Common myeloid progenitor, CD34-positive (primary cell): ENCODE measurements at regions not wholly inside any gene's neighbourhood (a gene's known extent, or its start where the extent isn't known, plus 50 kb on each side); places are given as distances from the start of the nearest gene placed in this dataset.

ENCODE experiments used
- CTCF ChIA-PET: fragments of 350-600 bp; sonication (Branson Sonifier 250); formaldehyde crosslinking; loops from one replicate; lab custom pipeline; 2021; ENCODE audit warnings: antibody characterized with exemption; lab: Charles Lee
- POLR2A ChIA-PET: fragments of 350-600 bp; sonication (Branson Sonifier 250); formaldehyde crosslinking; loops from one replicate; lab custom pipeline; 2021; ENCODE audit warnings: antibody characterized with exemption; lab: Charles Lee
- DNase-seq, 3 donors: peaks; one replicate each; pipeline versions ENCODE4 v3.0.0 to v3.0.0-alpha.2; 2013
- H3K27ac ChIP-seq, 2 experiments: 1 replicate in 1 of 2; 2 replicates in 1 of 2; pipeline ENCODE4 v1.7.0; 2013; ENCODE audit warnings: inconsistent platforms in 2 of 2, low read length in 2 of 2, mild to moderate bottlenecking in 2 of 2, low read depth in 1 of 2, moderate library complexity in 1 of 2; ENCODE audit not compliant: severe bottlenecking in 2 of 2, insufficient read depth in 1 of 2, poor library complexity in 1 of 2
- H3K27me3 ChIP-seq, 5 experiments: replicated peaks in 2 of 5; 1 replicate in 3 of 5; 2 replicates in 2 of 5; pipeline versions ENCODE4 v1.6.1 to v1.7.0; 2013; ENCODE audit warnings: low read length in 4 of 5, mild to moderate bottlenecking in 2 of 5, moderate library complexity in 2 of 5, inconsistent platforms in 1 of 5; ENCODE audit not compliant: insufficient read depth in 5 of 5, control insufficient read depth in 4 of 5
- H3K36me3 ChIP-seq, 4 experiments: 1 replicate in 2 of 4; 2 replicates in 2 of 4; pipeline versions ENCODE4 v1.6.1 to v1.7.0; 2013; ENCODE audit warnings: low read length in 3 of 4, control low read depth in 1 of 4, mild to moderate bottlenecking in 1 of 4; ENCODE audit not compliant: control insufficient read depth in 4 of 4, insufficient read depth in 4 of 4
- H3K4me1 ChIP-seq, 4 experiments: 1 replicate in 3 of 4; 2 replicates in 1 of 4; pipeline versions ENCODE4 v1.6.1 to v1.7.1; 2013; ENCODE audit warnings: low read length in 3 of 4, mild to moderate bottlenecking in 3 of 4, control low read depth in 1 of 4, inconsistent platforms in 1 of 4, moderate library complexity in 1 of 4; ENCODE audit not compliant: control insufficient read depth in 4 of 4, insufficient read depth in 4 of 4; ENCODE audit errors: control extremely low read depth in 1 of 4
- H3K4me3 ChIP-seq, 7 experiments: 1 replicate in 4 of 7; 2 replicates in 3 of 7; pipeline versions ENCODE4 v1.5.1 to v1.7.0; 2013; ENCODE audit warnings: mild to moderate bottlenecking in 7 of 7, low read length in 6 of 7, moderate library complexity in 6 of 7, inconsistent platforms in 2 of 7, low read depth in 2 of 7, control low read depth in 1 of 7; ENCODE audit not compliant: insufficient read depth in 4 of 7, control insufficient read depth in 1 of 7; ENCODE audit errors: extremely low read depth in 1 of 7
- H3K9me3 ChIP-seq, 5 experiments: 1 replicate in 4 of 5; 2 replicates in 1 of 5; pipeline versions ENCODE4 v1.6.1 to v1.7.1; 2013; ENCODE audit warnings: low read length in 4 of 5, mild to moderate bottlenecking in 2 of 5, inconsistent platforms in 1 of 5, low read depth in 1 of 5, moderate library complexity in 1 of 5; ENCODE audit not compliant: control insufficient read depth in 4 of 5, insufficient read depth in 2 of 5; ENCODE audit errors: control extremely low read depth in 1 of 5
- WGBS: methylation state at CpG from one replicate; pipeline ENCODE4 v1.1.5; 2013; ENCODE audit not compliant: insufficient coverage; 5-methylcytosine and 5-hydroxymethylcytosine counted together

GRCh38 chr3:181383760-181384159 lies 328.0 kb upstream of the SOX2 start:
- no peak for DNase-seq
- Histone ChIP-seq H3K4me3 (no peak overlapping the region), H3K9me3 (peaks cover 0 to 2% (median 0%) of the 10 kb centered on the region in 5 experiments), H3K4me1 (no peaks in the 10 kb centered on the region), H3K27me3 (no peaks in the 10 kb centered on the region), H3K27ac (no peak overlapping the region), H3K36me3 (no peaks in the 10 kb centered on the region)
- ChIA-PET CTCF (no interaction called here), POLR2A (no interaction called here)

- no peaks in the 10 kb centered on the region for H3K27me3 ChIP-seq
- H3K36me3 ChIP-seq: no peaks in the 10 kb centered on the region
- POLR2A ChIA-PET: no interaction called here
- WGBS: 93% methylated on average over 6 of the region's 7 CpGs
- no peak overlapping the region for H3K4me3 ChIP-seq
- H3K9me3 ChIP-seq: peaks cover 0 to 2% (median 0%) of the 10 kb centered on the region in 5 experiments
- H3K4me1 ChIP-seq: no peaks in the 10 kb centered on the region
- H3K27ac ChIP-seq: no peak overlapping the region
- CTCF ChIA-PET: no interaction called here
- no peak for DNase-seq
Measured at GRCh38 chr3:181383201-181383600, 328.5 kb upstream of the SOX2 start.

GRCh38 chr3:181382656-181383055 lies 329.1 kb upstream of the SOX2 start:
- Histone ChIP-seq H3K36me3 (no peaks in the 10 kb centered on the region), H3K4me3 (no peak overlapping the region), H3K27me3 (no peaks in the 10 kb centered on the region), H3K4me1 (no peaks in the 10 kb centered on the region), H3K27ac (no peak overlapping the region), H3K9me3 (peaks cover 0 to 2% (median 0%) of the 10 kb centered on the region in 5 experiments)
- no peak for DNase-seq
- WGBS: 100% methylated on average over 1 of the region's 3 CpGs
- ChIA-PET CTCF (no interaction called here), POLR2A (no interaction called here)

GRCh38 chr3:181379278-181379677 lies 332.4 kb upstream of the SOX2 start:
- Histone ChIP-seq H3K4me3 (no peak overlapping the region), H3K27me3 (no peaks in the 10 kb centered on the region), H3K27ac (no peak overlapping the region), H3K4me1 (no peaks in the 10 kb centered on the region), H3K36me3 (no peaks in the 10 kb centered on the region), H3K9me3 (no peaks in the 10 kb centered on the region)
- 100% methylated on average over 1 of the region's 5 CpGs for WGBS
- ChIA-PET POLR2A (no interaction called here), CTCF (no interaction called here)
- no peak for DNase-seq

- H3K4me3 ChIP-seq: no peak overlapping the region
- ChIA-PET CTCF (no interaction called here), POLR2A (no interaction called here)
- no peaks in the 10 kb centered on the region for H3K9me3 ChIP-seq
- H3K27me3 ChIP-seq: no peaks in the 10 kb centered on the region
- no peak for DNase-seq
- no peaks in the 10 kb centered on the region for H3K4me1 ChIP-seq
- no CpG with 5 or more reads among the region's 3 CpGs for WGBS
- no peaks in the 10 kb centered on the region for H3K36me3 ChIP-seq
- no peak overlapping the region for H3K27ac ChIP-seq
Measured at GRCh38 chr3:181369637-181370036, 342.1 kb upstream of the SOX2 start.

- Histone ChIP-seq H3K4me3 (no peak overlapping the region), H3K27me3 (no peaks in the 10 kb centered on the region), H3K36me3 (no peaks in the 10 kb centered on the region), H3K9me3 (no peaks in the 10 kb centered on the region), H3K4me1 (no peaks in the 10 kb centered on the region), H3K27ac (no peak overlapping the region)
- 60% methylated on average over 1 of the region's 1 CpG for WGBS
- DNase-seq: no peak
- ChIA-PET POLR2A (no interaction called here), CTCF (no interaction called here)
Measured at GRCh38 chr3:181363231-181363630, 348.5 kb upstream of the SOX2 start.

GRCh38 chr3:181362378-181362777 lies 349.3 kb upstream of the SOX2 start:
- ChIA-PET CTCF (no interaction called here), POLR2A (no interaction called here)
- Histone ChIP-seq H3K9me3 (no peaks in the 10 kb centered on the region), H3K4me3 (no peak overlapping the region), H3K27me3 (no peaks in the 10 kb centered on the region), H3K4me1 (no peaks in the 10 kb centered on the region), H3K27ac (no peak overlapping the region), H3K36me3 (no peaks in the 10 kb centered on the region)
- no peak for DNase-seq
